CD8-positive, alpha-beta memory T cell (primary cell): ENCODE measurements at regions not wholly inside any gene's neighbourhood (a gene's known extent, or its start where the extent isn't known, plus 50 kb on each side); places are given as distances from the start of the nearest gene placed in this dataset.

ENCODE experiments used
- CTCF ChIA-PET: fragments of 350-600 bp; sonication (Branson Sonifier 250); formaldehyde crosslinking; loops from one replicate; lab custom pipeline; 2021; ENCODE audit warnings: antibody characterized with exemption; lab: Charles Lee
- POLR2A ChIA-PET: fragments of 350-600 bp; sonication (Branson Sonifier 250); formaldehyde crosslinking; loops from one replicate; lab custom pipeline; 2021; ENCODE audit warnings: antibody characterized with exemption; lab: Charles Lee
- DNase-seq, 5 donors: peaks; one replicate each; pipeline versions ENCODE4 v3.0.0 to v3.0.0-alpha.2; 2020 to 2022; ENCODE audit warnings: mixed read lengths in 1 of 5
- H3K27ac ChIP-seq: one replicate; pipeline ENCODE4 v1.7.0; 2013; ENCODE audit warnings: low read depth, mild to moderate bottlenecking, low read length, moderate library complexity
- H3K27me3 ChIP-seq: 2 replicates; pipeline ENCODE4 v1.7.0; 2013; ENCODE audit warnings: low read length, mild to moderate bottlenecking; ENCODE audit not compliant: insufficient read depth, poor library complexity, severe bottlenecking
- H3K36me3 ChIP-seq: 2 replicates; pipeline ENCODE4 v1.7.0; 2013; ENCODE audit warnings: mild to moderate bottlenecking, low read length, moderate library complexity; ENCODE audit not compliant: insufficient read depth
- H3K4me1 ChIP-seq: 2 replicates; pipeline ENCODE4 v1.7.0; 2013; ENCODE audit warnings: mild to moderate bottlenecking, low read length, moderate library complexity; ENCODE audit not compliant: insufficient read depth
- H3K4me3 ChIP-seq: 2 replicates; pipeline ENCODE4 v1.7.0; 2013; ENCODE audit warnings: mild to moderate bottlenecking, low read length
- H3K9me3 ChIP-seq: 2 replicates; pipeline ENCODE4 v1.7.0; 2013; ENCODE audit warnings: mild to moderate bottlenecking, low read length
- H3K27ac Mint-ChIP-seq, 8 donors: one replicate each; pipeline ENCODE4 v1.8.0; 2020 to 2021; ENCODE audit warnings: mixed read lengths in 8 of 8, mild to moderate bottlenecking in 6 of 8, inconsistent platforms in 3 of 8, moderate library complexity in 3 of 8
- H3K27me3 Mint-ChIP-seq, 2 donors: one replicate each; pipeline ENCODE4 v1.8.0; 2020 to 2021; ENCODE audit warnings: mixed read lengths in 2 of 2, mild to moderate bottlenecking in 1 of 2, moderate library complexity in 1 of 2
- H3K36me3 Mint-ChIP-seq, 3 donors: one replicate each; pipeline ENCODE4 v1.8.0; 2020 to 2021; ENCODE audit warnings: mixed read lengths in 3 of 3, inconsistent platforms in 1 of 3, mild to moderate bottlenecking in 1 of 3
- H3K4me1 Mint-ChIP-seq, 3 donors: one replicate each; pipeline ENCODE4 v1.8.0; 2020 to 2021; ENCODE audit warnings: mixed read lengths in 3 of 3, inconsistent platforms in 1 of 3, mild to moderate bottlenecking in 1 of 3
- H3K4me3 Mint-ChIP-seq, 7 donors: one replicate each; pipeline ENCODE4 v1.8.0; 2020 to 2021; ENCODE audit warnings: mixed read lengths in 7 of 7, mild to moderate bottlenecking in 6 of 7, moderate library complexity in 4 of 7, inconsistent platforms in 2 of 7
- H3K9me3 Mint-ChIP-seq, 5 donors: one replicate each; pipeline ENCODE4 v1.8.0; 2020 to 2022; ENCODE audit warnings: mixed read lengths in 5 of 5, mild to moderate bottlenecking in 3 of 5, moderate library complexity in 2 of 5, inconsistent platforms in 1 of 5

DNA sequence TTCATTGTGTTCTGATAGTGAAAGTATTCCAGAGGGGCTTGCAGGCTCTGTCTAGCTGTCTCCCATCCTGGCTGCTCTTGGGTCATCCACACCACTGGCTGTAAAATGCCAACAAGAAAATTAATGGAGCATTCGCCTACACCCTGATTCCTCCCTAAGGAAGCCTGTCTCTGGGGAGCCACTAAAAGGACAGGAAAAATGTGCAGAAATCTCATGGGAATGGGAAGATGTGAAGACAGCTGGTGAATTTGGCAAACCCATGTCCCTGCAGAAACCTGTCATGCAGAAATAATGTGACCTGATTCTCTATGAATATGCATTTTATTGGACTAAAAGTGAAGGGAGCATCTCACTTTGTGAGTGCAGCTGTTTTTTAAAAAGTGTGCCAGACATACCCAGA is 265.6 kb downstream of the TUSC1 start:
- DNase-seq, result no peak
- H3K27ac Mint-ChIP-seq, result no peak overlapping the region
- H3K27me3 Mint-ChIP-seq, result no peaks in the 10 kb centered on the region
- ChIA-PET POLR2A (no interaction called here), CTCF (no interaction called here)
- Histone ChIP-seq H3K27ac (no peak overlapping the region), H3K27me3 (no peaks in the 10 kb centered on the region), H3K9me3 (no peaks in the 10 kb centered on the region), H3K4me1 (no peaks in the 10 kb centered on the region), H3K36me3 (no peaks in the 10 kb centered on the region), H3K4me3 (no peak overlapping the region)
- H3K36me3 Mint-ChIP-seq, result no peaks in the 10 kb centered on the region
- H3K9me3 Mint-ChIP-seq, result peaks cover 2 to 43% (median 16%) of the 10 kb centered on the region in 5 donors
- H3K4me3 Mint-ChIP-seq, result no peak overlapping the region
- H3K4me1 Mint-ChIP-seq, result no peaks in the 10 kb centered on the region

DNA sequence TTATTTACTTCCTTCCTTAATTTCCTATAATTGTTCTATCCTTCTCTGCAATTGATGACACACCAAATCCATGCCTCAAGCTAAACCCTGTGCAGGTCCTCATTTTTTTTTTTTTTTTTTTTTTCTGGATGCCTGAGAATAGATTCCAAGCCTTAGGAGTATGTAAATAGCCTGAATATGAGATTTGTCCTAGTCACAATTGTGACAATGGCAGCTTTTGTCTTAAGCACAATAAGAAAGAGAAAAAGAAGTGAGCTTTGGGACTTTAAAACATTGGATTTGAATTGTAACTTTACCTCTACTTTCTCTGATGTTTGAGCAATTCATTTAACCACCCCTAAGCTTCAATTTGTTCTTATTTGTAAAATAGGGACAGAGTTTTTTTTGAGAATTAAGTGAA is 280.5 kb downstream of the TUSC1 start:
- H3K9me3 ChIP-seq, result no peaks in the 10 kb centered on the region
- POLR2A ChIA-PET, result no interaction called here
- no peaks in the 10 kb centered on the region for H3K27me3 ChIP-seq
- Mint-ChIP-seq H3K4me1 (no peaks in the 10 kb centered on the region), H3K27ac (no peak overlapping the region), H3K9me3 (peaks cover 0 to 28% (median 18%) of the 10 kb centered on the region in 5 donors), H3K4me3 (no peak overlapping the region), H3K27me3 (no peaks in the 10 kb centered on the region), H3K36me3 (no peaks in the 10 kb centered on the region)
- no peak overlapping the region for H3K4me3 ChIP-seq
- DNase-seq, result no peak
- no peaks in the 10 kb centered on the region for H3K36me3 ChIP-seq
- CTCF ChIA-PET, result no interaction called here
- H3K4me1 ChIP-seq, result no peaks in the 10 kb centered on the region
- no peak overlapping the region for H3K27ac ChIP-seq

DNA sequence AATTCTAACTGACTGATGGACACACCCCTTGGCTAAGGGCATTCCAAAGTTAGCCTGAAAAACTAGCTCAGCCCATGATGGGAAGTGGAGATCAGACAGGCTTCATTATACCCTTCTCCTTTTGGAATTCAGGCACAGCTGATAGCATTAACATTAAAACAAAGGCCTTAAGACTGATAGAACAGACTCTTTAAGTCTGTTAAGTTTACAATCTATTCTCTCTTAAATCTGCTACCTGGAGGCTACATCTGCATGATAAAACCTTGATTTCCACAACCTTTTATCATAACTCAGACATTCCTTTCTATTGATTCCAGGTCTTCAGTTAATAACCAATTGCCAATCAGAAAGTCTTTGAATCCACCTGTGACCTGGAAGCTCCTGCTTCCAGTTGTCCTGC is 281.4 kb downstream of the TUSC1 start:
- ChIA-PET POLR2A (no interaction called here), CTCF (no interaction called here)
- no peak overlapping the region for H3K27ac ChIP-seq
- H3K27me3 Mint-ChIP-seq, result no peaks in the 10 kb centered on the region
- H3K9me3 ChIP-seq, result no peaks in the 10 kb centered on the region
- H3K36me3 Mint-ChIP-seq, result no peaks in the 10 kb centered on the region
- H3K4me1 Mint-ChIP-seq, result no peaks in the 10 kb centered on the region
- H3K27ac Mint-ChIP-seq, result no peak overlapping the region
- DNase-seq, result no peak
- no peaks in the 10 kb centered on the region for H3K27me3 ChIP-seq
- H3K36me3 ChIP-seq, result no peaks in the 10 kb centered on the region
- H3K4me3 Mint-ChIP-seq, result no peak overlapping the region
- peaks cover 0 to 26% (median 18%) of the 10 kb centered on the region in 5 donors for H3K9me3 Mint-ChIP-seq
- H3K4me1 ChIP-seq, result no peaks in the 10 kb centered on the region
- no peak overlapping the region for H3K4me3 ChIP-seq

GRCh38 chr9:25381141-25381540 is 297.1 kb downstream of the TUSC1 start:
- ChIA-PET CTCF (no interaction called here), POLR2A (no interaction called here)
- no peak for DNase-seq
- Histone ChIP-seq H3K9me3 (no peaks in the 10 kb centered on the region), H3K27ac (no peak overlapping the region), H3K4me1 (no peaks in the 10 kb centered on the region), H3K4me3 (no peak overlapping the region), H3K27me3 (no peaks in the 10 kb centered on the region), H3K36me3 (no peaks in the 10 kb centered on the region)
- Mint-ChIP-seq H3K36me3 (no peaks in the 10 kb centered on the region), H3K4me1 (no peaks in the 10 kb centered on the region), H3K27ac (no peak overlapping the region), H3K9me3 (peaks cover 2 to 31% (median 14%) of the 10 kb centered on the region in 5 donors), H3K27me3 (no peaks in the 10 kb centered on the region), H3K4me3 (no peak overlapping the region)

DNA sequence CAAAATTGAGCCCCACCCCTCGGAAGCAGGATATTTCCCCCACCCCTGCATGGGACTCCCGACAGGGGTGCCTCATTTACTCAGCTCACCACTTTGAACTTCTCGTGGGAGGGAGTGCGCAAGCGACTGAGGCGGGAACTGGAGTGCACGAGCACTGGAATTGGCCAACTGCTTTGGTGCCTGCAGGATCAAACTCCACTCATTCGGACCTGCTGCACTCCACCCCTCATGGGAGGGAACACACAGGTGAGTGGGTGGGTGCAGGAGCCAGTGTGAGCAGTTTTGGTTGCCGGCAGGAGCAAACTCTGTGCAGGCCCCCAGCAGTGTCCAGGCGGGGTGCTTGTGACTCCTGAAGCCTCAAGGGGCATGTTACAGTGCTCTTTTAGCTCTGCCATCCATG is 301.2 kb downstream of the TUSC1 start:
- CTCF ChIA-PET, result no interaction called here
- no peaks in the 10 kb centered on the region for H3K36me3 ChIP-seq
- Mint-ChIP-seq H3K27me3 (no peaks in the 10 kb centered on the region), H3K27ac (no peak overlapping the region), H3K4me1 (no peaks in the 10 kb centered on the region), H3K36me3 (no peaks in the 10 kb centered on the region), H3K4me3 (no peak overlapping the region), H3K9me3 (peaks cover 4 to 33% (median 19%) of the 10 kb centered on the region in 5 donors)
- DNase-seq, result no peak
- H3K27ac ChIP-seq, result no peak overlapping the region
- no peak overlapping the region for H3K4me3 ChIP-seq
- H3K4me1 ChIP-seq, result no peaks in the 10 kb centered on the region
- H3K27me3 ChIP-seq, result no peaks in the 10 kb centered on the region
- H3K9me3 ChIP-seq, result no peaks in the 10 kb centered on the region
- POLR2A ChIA-PET, result no interaction called here

- ChIA-PET POLR2A (no interaction called here), CTCF (no interaction called here)
- DNase-seq, result no peak
- H3K9me3 ChIP-seq, result no peaks in the 10 kb centered on the region
- H3K9me3 Mint-ChIP-seq, result peaks cover 4 to 31% (median 28%) of the 10 kb centered on the region in 5 donors
- H3K4me3 ChIP-seq, result no peak overlapping the region
- no peaks in the 10 kb centered on the region for H3K4me1 ChIP-seq
- H3K27me3 ChIP-seq, result no peaks in the 10 kb centered on the region
- H3K27ac ChIP-seq, result no peak overlapping the region
- peaks cover 0 to 3% (median 0%) of the 10 kb centered on the region in 3 donors for H3K36me3 Mint-ChIP-seq
- no peak overlapping the region for H3K27ac Mint-ChIP-seq
- H3K4me3 Mint-ChIP-seq, result no peak overlapping the region
- H3K36me3 ChIP-seq, result no peaks in the 10 kb centered on the region
- no peaks in the 10 kb centered on the region for H3K27me3 Mint-ChIP-seq
- H3K4me1 Mint-ChIP-seq, result no peaks in the 10 kb centered on the region
Observed at GRCh38 chr9:25374281-25374680, 304.0 kb downstream of the TUSC1 start.

- ChIA-PET CTCF (no interaction called here), POLR2A (no interaction called here)
- no peaks in the 10 kb centered on the region for H3K27me3 Mint-ChIP-seq
- no peak overlapping the region for H3K27ac Mint-ChIP-seq
- no peak overlapping the region for H3K4me3 Mint-ChIP-seq
- no peaks in the 10 kb centered on the region for H3K4me1 ChIP-seq
- no peak for DNase-seq
- H3K4me1 Mint-ChIP-seq, result no peaks in the 10 kb centered on the region
- H3K27ac ChIP-seq, result no peak overlapping the region
- H3K27me3 ChIP-seq, result no peaks in the 10 kb centered on the region
- peaks cover 4 to 51% (median 12%) of the 10 kb centered on the region in 5 donors for H3K9me3 Mint-ChIP-seq
- H3K9me3 ChIP-seq, result no peaks in the 10 kb centered on the region
- no peaks in the 10 kb centered on the region for H3K36me3 ChIP-seq
- H3K36me3 Mint-ChIP-seq, result peaks cover 0 to 3% (median 0%) of the 10 kb centered on the region in 3 donors
- no peak overlapping the region for H3K4me3 ChIP-seq
Observed at GRCh38 chr9:25366906-25367305, 311.3 kb downstream of the TUSC1 start.

- no peaks in the 10 kb centered on the region for H3K36me3 ChIP-seq
- H3K9me3 ChIP-seq, result no peaks in the 10 kb centered on the region
- Mint-ChIP-seq H3K4me3 (no peak overlapping the region), H3K36me3 (no peaks in the 10 kb centered on the region), H3K4me1 (no peaks in the 10 kb centered on the region), H3K27ac (no peak overlapping the region), H3K9me3 (peaks cover 6 to 45% (median 12%) of the 10 kb centered on the region in 5 donors), H3K27me3 (no peaks in the 10 kb centered on the region)
- H3K4me1 ChIP-seq, result no peaks in the 10 kb centered on the region
- no peak overlapping the region for H3K27ac ChIP-seq
- DNase-seq, result no peak
- H3K27me3 ChIP-seq, result no peaks in the 10 kb centered on the region
- H3K4me3 ChIP-seq, result no peak overlapping the region
- ChIA-PET POLR2A (no interaction called here), CTCF (no interaction called here)
Observed at GRCh38 chr9:25353783-25354182, 324.5 kb downstream of the TUSC1 start.

- ChIA-PET POLR2A (no interaction called here), CTCF (no interaction called here)
- Mint-ChIP-seq H3K9me3 (peaks cover 2 to 31% (median 4%) of the 10 kb centered on the region in 5 donors), H3K27me3 (no peaks in the 10 kb centered on the region), H3K4me1 (no peaks in the 10 kb centered on the region), H3K36me3 (no peaks in the 10 kb centered on the region), H3K27ac (no peak overlapping the region), H3K4me3 (no peak overlapping the region)
- no peaks in the 10 kb centered on the region for H3K9me3 ChIP-seq
- no peak overlapping the region for H3K4me3 ChIP-seq
- H3K36me3 ChIP-seq, result no peaks in the 10 kb centered on the region
- no peaks in the 10 kb centered on the region for H3K27me3 ChIP-seq
- no peak for DNase-seq
- no peaks in the 10 kb centered on the region for H3K4me1 ChIP-seq
- no peak overlapping the region for H3K27ac ChIP-seq
Observed at GRCh38 chr9:25350011-25350410, 328.2 kb downstream of the TUSC1 start.
